ENCODE measurements at regions not wholly inside any gene's neighbourhood (a gene's known extent, or its start where the extent isn't known, plus 50 kb on each side); places are given as distances from the start of the nearest gene placed in this dataset.
"Not testable (repeated sequence)": the region's sequence is repeated elsewhere in the genome, so short reads cannot be mapped to it uniquely, and the experiment has no call there.

GRCh38 chrX:92873359-92874055, 799.9 kb downstream of the NAP1L3 start:
- no CpG with 5 or more reads among the region's 3 CpGs for WGBS (ENCODE audit: insufficient coverage, insufficient read length)
- H3K4me1 ChIP-seq (ENCODE audit: control insufficient read depth, insufficient read depth, low read length); DNase-seq (ENCODE audit: low read depth, low spot score); H3K36me3 ChIP-seq (ENCODE audit: control insufficient read depth, insufficient read depth, low read length); H3K9me3 ChIP-seq (ENCODE audit: control insufficient read depth, insufficient read depth, low read length); H3K4me3 ChIP-seq (ENCODE audit: low read length); H3K27ac ChIP-seq (ENCODE audit: low read length); H3K27me3 ChIP-seq (ENCODE audit: control insufficient read depth, insufficient read depth, low read length): not testable (repeated sequence)

DNA sequence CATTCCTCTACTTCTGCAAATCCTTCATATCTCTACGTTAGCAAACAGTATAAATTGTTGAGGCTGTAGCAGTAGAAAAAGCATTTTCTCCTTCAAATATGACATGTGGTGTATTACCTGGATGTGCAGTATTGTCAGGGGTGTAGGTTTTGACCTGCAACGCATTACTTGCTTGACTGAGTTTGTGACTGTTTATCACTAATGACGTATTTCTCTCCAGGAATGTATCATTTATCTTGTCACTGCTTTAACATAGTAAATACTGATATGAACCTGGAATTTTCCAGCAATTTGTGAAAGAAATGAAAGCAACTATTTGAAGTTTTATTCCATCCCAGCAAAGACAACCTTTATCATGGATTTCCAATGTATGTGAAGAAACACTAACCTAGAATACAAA, 823.4 kb downstream of the NAP1L3 start:
- no CpG with 5 or more reads among the region's 3 CpGs for WGBS (ENCODE audit: insufficient coverage, insufficient read length)
- not testable (repeated sequence) for H3K27me3 ChIP-seq (ENCODE audit: control insufficient read depth, insufficient read depth, low read length); DNase-seq (ENCODE audit: low read depth, low spot score); H3K9me3 ChIP-seq (ENCODE audit: control insufficient read depth, insufficient read depth, low read length); H3K4me1 ChIP-seq (ENCODE audit: control insufficient read depth, insufficient read depth, low read length); H3K4me3 ChIP-seq (ENCODE audit: low read length); H3K27ac ChIP-seq (ENCODE audit: low read length); H3K36me3 ChIP-seq (ENCODE audit: control insufficient read depth, insufficient read depth, low read length)

- not testable (repeated sequence) for H3K4me1 ChIP-seq (ENCODE audit: control insufficient read depth, insufficient read depth, low read length); H3K27ac ChIP-seq (ENCODE audit: low read length); H3K9me3 ChIP-seq (ENCODE audit: control insufficient read depth, insufficient read depth, low read length); DNase-seq (ENCODE audit: low read depth, low spot score); H3K36me3 ChIP-seq (ENCODE audit: control insufficient read depth, insufficient read depth, low read length); H3K27me3 ChIP-seq (ENCODE audit: control insufficient read depth, insufficient read depth, low read length); H3K4me3 ChIP-seq (ENCODE audit: low read length)
- no CpG with 5 or more reads among the region's 2 CpGs for WGBS (ENCODE audit: insufficient coverage, insufficient read length)
These were observed 829.5 kb downstream of the NAP1L3 start for GRCh38 chrX:92843920-92844319.

- H3K4me1 ChIP-seq (ENCODE audit: control insufficient read depth, insufficient read depth, low read length); H3K9me3 ChIP-seq (ENCODE audit: control insufficient read depth, insufficient read depth, low read length); H3K27ac ChIP-seq (ENCODE audit: low read length); H3K36me3 ChIP-seq (ENCODE audit: control insufficient read depth, insufficient read depth, low read length); H3K4me3 ChIP-seq (ENCODE audit: low read length); DNase-seq (ENCODE audit: low read depth, low spot score); H3K27me3 ChIP-seq (ENCODE audit: control insufficient read depth, insufficient read depth, low read length): not testable (repeated sequence)
- no CpG with 5 or more reads among the region's 2 CpGs for WGBS (ENCODE audit: insufficient coverage, insufficient read length)
These were observed 840.6 kb downstream of the NAP1L3 start for GRCh38 chrX:92832750-92833149.

DNA sequence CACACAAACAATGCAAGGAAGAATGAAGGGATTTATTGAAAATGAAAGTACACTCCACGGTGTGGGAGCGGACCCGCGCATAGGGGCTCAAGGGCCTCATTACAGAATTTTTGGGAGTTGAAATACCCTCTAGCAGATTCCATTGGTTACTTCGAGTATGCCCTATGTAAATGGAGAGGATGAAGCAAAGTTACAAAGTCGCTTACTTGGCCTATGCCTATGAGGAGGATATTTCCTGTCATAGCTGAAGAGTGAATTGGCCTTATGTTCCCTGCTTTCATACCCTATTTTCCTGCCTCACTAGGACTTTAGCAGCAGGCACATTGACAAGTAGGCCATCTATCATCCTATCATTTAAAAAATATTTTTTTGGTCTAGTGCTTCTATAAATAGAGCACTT, 843.3 kb downstream of the NAP1L3 start:
- H3K27ac ChIP-seq (ENCODE audit: low read length); H3K27me3 ChIP-seq (ENCODE audit: control insufficient read depth, insufficient read depth, low read length); H3K4me1 ChIP-seq (ENCODE audit: control insufficient read depth, insufficient read depth, low read length); H3K9me3 ChIP-seq (ENCODE audit: control insufficient read depth, insufficient read depth, low read length); DNase-seq (ENCODE audit: low read depth, low spot score); H3K36me3 ChIP-seq (ENCODE audit: control insufficient read depth, insufficient read depth, low read length); H3K4me3 ChIP-seq (ENCODE audit: low read length): not testable (repeated sequence)
- no CpG with 5 or more reads among the region's 6 CpGs for WGBS (ENCODE audit: insufficient coverage, insufficient read length)

- no CpG with 5 or more reads among the region's 30 CpGs for WGBS (ENCODE audit: insufficient coverage, insufficient read length)
- DNase-seq (ENCODE audit: low read depth, low spot score); H3K36me3 ChIP-seq (ENCODE audit: control insufficient read depth, insufficient read depth, low read length); H3K9me3 ChIP-seq (ENCODE audit: control insufficient read depth, insufficient read depth, low read length); H3K27me3 ChIP-seq (ENCODE audit: control insufficient read depth, insufficient read depth, low read length); H3K4me1 ChIP-seq (ENCODE audit: control insufficient read depth, insufficient read depth, low read length); H3K27ac ChIP-seq (ENCODE audit: low read length); H3K4me3 ChIP-seq (ENCODE audit: low read length): not testable (repeated sequence)
These were observed 851.7 kb downstream of the NAP1L3 start for GRCh38 chrX:92821580-92822152.

DNA sequence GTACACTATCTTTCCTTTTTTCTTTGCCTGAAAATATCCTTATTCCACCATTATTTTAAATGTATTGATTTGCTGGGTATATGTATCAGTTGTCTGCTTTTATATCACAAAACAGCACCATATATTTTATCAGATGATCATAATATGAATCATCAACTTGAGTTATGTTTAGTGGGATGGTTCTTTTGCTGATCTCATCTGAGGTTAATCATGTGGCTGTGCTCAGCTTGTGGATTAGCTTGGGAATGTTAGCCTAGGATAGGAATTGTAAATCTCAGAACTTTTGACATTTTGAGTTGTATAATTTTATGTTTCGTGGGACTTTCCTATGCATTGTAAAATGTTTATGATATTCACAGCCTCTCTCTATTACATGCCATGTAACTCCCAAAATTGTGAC, 881.3 kb downstream of the NAP1L3 start:
- DNase-seq (ENCODE audit: low read depth, low spot score); H3K4me1 ChIP-seq (ENCODE audit: control insufficient read depth, insufficient read depth, low read length); H3K36me3 ChIP-seq (ENCODE audit: control insufficient read depth, insufficient read depth, low read length); H3K27me3 ChIP-seq (ENCODE audit: control insufficient read depth, insufficient read depth, low read length); H3K4me3 ChIP-seq (ENCODE audit: low read length); H3K27ac ChIP-seq (ENCODE audit: low read length); H3K9me3 ChIP-seq (ENCODE audit: control insufficient read depth, insufficient read depth, low read length): not testable (repeated sequence)
- WGBS (ENCODE audit: insufficient coverage, insufficient read length) = no CpG with 5 or more reads among the region's 1 CpG

DNA sequence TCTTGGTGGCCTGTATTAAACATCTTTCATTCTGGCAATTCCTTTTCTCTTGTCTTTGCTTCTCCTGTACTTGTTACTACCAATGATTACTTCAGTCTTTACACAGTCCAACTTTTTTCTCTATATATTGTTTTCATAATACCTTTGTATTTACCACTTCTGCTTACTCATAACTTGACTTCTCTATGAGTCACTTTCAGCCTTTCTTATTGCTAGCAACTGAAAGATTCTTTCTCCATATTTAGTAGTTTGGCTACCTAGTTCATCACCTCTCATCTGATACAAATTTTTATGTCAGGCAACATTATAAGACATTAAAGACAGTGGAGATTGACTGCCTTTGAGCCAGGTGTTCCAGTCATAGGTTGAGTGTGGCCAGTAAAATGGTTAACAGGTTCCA, 893.3 kb downstream of the NAP1L3 start:
- not testable (repeated sequence) for DNase-seq (ENCODE audit: low read depth, low spot score); H3K9me3 ChIP-seq (ENCODE audit: control insufficient read depth, insufficient read depth, low read length); H3K4me1 ChIP-seq (ENCODE audit: control insufficient read depth, insufficient read depth, low read length); H3K4me3 ChIP-seq (ENCODE audit: low read length); H3K36me3 ChIP-seq (ENCODE audit: control insufficient read depth, insufficient read depth, low read length); H3K27me3 ChIP-seq (ENCODE audit: control insufficient read depth, insufficient read depth, low read length); H3K27ac ChIP-seq (ENCODE audit: low read length)

- peak; percentile 0 for DNase-seq (ENCODE audit: low read depth, low spot score)
- H3K27me3 ChIP-seq (ENCODE audit: control insufficient read depth, insufficient read depth, low read length); H3K4me1 ChIP-seq (ENCODE audit: control insufficient read depth, insufficient read depth, low read length); H3K4me3 ChIP-seq (ENCODE audit: low read length); H3K9me3 ChIP-seq (ENCODE audit: control insufficient read depth, insufficient read depth, low read length); H3K36me3 ChIP-seq (ENCODE audit: control insufficient read depth, insufficient read depth, low read length); H3K27ac ChIP-seq (ENCODE audit: low read length): not testable (repeated sequence)
- no CpG with 5 or more reads among the region's 2 CpGs for WGBS (ENCODE audit: insufficient coverage, insufficient read length)
These were observed 899.4 kb downstream of the NAP1L3 start for GRCh38 chrX:92774016-92774415.

DNA sequence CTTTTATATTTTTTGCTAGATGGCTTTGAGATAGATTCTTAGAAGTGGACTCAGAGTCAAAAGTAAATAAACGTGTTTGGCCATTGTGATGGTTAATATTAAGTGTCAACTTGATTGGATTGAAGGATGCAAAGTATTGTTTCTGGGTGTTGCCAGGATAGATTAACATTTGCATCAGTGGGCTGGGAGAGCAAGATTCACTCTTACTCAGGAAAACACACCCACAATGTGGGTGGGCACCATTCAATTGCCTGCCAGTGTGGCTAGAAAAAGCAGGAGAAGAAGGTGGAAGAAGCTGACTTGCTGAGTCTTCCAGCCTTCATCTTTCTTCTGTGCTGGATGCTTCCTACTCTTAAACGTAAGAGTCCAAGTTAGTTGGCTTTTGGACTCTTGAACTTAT, 912.4 kb downstream of the NAP1L3 start:
- not testable (repeated sequence) for DNase-seq (ENCODE audit: low read depth, low spot score); H3K36me3 ChIP-seq (ENCODE audit: control insufficient read depth, insufficient read depth, low read length); H3K4me1 ChIP-seq (ENCODE audit: control insufficient read depth, insufficient read depth, low read length); H3K27ac ChIP-seq (ENCODE audit: low read length); H3K27me3 ChIP-seq (ENCODE audit: control insufficient read depth, insufficient read depth, low read length); H3K9me3 ChIP-seq (ENCODE audit: control insufficient read depth, insufficient read depth, low read length); H3K4me3 ChIP-seq (ENCODE audit: low read length)
- WGBS (ENCODE audit: insufficient coverage, insufficient read length) = no CpG with 5 or more reads among the region's 2 CpGs

Measured in iPS DF 6.9 (cell line).